Stimulated activated CD8-positive, alpha-beta memory T cell treated with anti-CD3 and anti-CD28 coated beads, Interleukin-12 subunit alpha, Interleukin-12 subunit beta, amount 100 ng/mL, for 24 hours (primary cell): ENCODE measurements at regions not wholly inside any gene's neighbourhood (a gene's known extent, or its start where the extent isn't known, plus 50 kb on each side); places are given as distances from the start of the nearest gene placed in this dataset.

Source experiments
- DNase-seq: peaks from one replicate; pipeline ENCODE4 v3.0.0-alpha.2; 2020; ENCODE audit errors: extremely low read depth

DNA sequence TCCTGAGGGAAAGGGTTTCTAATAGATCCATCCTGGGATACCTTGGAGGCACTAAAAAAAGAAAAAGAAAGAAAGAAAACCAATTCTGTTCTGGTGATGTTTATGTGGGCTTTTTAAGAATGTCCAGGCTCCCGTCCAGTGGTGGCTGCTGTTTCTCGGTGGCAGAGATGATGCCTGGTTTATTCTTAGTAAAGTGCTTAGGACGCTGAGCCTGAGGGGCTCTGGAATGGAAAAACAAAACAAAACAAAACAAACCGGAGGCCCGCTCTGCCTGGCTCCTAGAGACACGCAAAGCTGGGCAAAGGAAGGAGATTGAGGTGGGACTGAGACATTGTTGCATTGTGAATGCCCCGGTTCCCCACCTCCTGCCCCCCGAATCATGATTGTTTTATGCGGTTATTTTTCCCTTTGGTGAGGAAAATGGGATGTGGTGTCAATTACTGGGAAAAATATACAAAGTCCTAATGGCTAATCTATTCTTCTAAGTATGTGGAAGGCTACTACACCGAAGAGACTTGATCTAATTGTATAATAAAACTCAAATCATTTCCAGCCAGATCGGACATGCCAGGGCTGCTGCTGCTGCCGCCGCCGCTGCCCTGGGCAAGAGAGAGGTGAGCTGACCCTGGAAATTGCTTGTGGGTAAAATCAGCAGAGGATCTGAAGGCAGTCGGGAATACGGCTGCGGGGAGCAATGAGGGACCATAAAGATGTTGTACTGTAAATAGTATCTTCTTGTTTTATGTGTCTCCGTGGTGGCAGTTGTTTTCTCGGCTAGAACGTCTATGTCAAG lies 644.9 kb downstream of the CCDC171 start:
- DNase-seq = no peak

GRCh38 chr9:16198996-16199395 lies 646.2 kb downstream of the CCDC171 start:
- DNase-seq = no peak

DNA sequence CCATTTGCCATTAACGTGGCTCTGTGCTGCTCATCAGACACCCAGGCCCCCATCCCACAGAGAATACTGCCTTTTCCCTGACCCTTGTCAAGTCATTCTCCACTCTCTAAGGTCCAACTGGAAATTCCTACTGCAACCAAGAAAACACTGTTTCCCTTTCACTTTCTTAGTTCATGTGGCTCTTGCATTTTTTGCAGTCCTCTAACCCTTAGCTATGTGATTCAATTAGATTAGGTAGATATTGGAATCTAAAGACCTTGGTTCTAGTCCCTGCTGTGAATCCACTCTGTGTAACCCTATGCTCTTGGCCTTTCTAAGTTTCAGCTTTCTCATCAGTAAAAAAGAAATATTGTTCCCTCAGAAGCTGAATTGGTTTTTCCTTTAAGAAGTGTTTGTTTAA lies 649.4 kb downstream of the CCDC171 start:
- DNase-seq = no peak

- no peak for DNase-seq
Measured at GRCh38 chr9:16202914-16203728, 650.3 kb downstream of the CCDC171 start.

- no peak for DNase-seq
Measured at GRCh38 chr9:16203729-16204573, 651.1 kb downstream of the CCDC171 start.

- DNase-seq = no peak
Measured at GRCh38 chr9:16205455-16205854, 652.6 kb downstream of the CCDC171 start.

DNA sequence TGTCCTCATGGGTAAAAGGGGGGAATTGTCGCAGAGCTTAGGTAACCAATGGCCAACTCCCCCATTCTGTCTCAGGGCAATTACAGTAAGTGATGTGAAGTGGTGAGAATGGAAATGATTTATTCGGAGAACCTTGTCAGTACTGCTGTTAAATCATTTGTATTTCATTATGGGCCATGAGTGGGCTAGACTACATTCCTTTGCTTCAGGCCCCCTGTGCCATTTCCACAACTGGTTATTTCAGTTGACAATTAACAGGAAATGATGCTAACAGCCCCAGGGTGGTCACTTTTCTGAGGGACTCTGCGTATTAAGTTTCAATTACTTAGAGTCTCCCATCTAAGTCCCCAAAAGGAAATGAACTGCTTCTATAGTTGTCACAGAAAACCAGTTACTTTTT lies 653.7 kb downstream of the CCDC171 start:
- no peak for DNase-seq

DNA sequence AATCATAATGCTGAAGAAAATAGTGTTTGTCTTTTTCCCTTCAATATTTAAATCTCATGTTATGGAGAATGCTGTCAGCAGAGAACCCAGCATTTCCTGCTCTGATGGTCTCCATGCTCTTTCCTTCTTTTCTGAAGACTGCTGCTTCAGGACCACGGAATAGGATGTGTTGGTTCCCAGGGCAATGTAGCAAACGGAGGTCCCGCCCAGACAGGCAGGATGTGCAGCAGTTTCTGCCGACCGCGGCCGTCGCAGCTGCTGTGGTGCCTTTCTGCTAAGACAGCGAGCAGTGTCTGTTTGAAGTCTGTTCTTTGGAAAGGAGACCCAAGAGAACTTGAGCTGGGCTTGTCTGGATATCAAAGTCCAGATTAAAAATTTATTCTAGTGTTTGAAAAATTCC lies 654.3 kb downstream of the CCDC171 start:
- no peak for DNase-seq

- no peak for DNase-seq
Measured at GRCh38 chr9:16210440-16210839, 657.6 kb downstream of the CCDC171 start.

DNA sequence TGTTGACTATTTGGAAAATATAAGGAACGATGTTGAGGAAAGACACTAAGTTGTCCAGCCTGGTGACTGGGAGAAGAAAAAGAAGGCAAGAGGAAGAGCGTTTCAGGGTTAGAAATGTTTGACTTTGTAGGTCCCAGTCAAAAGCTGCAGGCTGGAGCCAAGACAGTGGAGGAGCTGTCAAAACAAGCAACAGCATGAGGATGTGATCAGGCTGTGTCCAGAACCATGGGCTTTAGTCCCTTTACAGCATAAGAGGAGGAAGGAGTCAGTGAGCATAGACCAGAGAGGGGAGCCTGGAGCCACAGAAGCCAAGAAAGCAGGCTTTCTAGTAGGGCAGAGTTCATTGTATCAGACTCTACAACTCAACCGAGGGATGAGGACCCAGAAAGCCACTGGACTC lies 658.5 kb downstream of the BNC2 start:
- DNase-seq = no peak

DNA sequence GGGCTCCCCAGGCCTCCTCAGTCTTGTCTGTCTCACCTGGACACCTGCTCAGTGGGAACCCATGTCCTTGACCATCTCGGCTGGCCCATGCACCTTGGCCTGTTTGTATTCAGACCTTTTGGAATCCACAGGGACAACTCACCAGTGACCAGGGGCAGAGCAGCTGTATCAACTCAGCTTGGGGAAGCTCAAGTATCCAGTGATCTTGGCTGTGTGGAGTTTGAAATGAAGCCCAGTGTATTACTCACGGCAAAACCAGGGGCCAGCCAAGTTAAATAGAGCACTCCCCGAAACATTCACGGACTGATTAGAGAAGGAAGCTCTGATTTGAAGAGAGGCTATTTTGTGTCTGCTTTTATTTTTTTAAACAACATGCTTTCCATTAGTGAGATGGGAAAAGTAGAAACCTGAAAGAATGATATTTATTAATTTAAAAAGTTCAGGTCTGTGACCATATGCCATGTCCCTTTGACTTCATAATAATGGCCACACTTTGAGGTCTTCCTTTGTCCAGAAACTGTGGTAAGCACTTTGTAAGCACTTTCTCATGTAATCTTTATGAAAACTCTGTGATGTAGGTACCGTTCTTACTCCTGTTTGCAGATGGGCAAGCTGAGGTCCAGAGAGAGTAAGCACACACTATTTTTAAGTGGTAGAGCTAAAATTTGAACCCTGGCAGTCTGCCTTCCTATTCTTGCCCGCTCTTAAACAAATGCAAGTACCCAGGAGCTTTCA lies 656.5 kb downstream of the BNC2 start:
- no peak for DNase-seq

GRCh38 chr9:16214677-16215352 lies 655.7 kb downstream of the BNC2 start:
- no peak for DNase-seq

GRCh38 chr9:16215353-16215680 lies 655.2 kb downstream of the BNC2 start:
- no peak for DNase-seq

- no peak for DNase-seq
Measured at GRCh38 chr9:16217943-16218701, 652.3 kb downstream of the BNC2 start.

DNA sequence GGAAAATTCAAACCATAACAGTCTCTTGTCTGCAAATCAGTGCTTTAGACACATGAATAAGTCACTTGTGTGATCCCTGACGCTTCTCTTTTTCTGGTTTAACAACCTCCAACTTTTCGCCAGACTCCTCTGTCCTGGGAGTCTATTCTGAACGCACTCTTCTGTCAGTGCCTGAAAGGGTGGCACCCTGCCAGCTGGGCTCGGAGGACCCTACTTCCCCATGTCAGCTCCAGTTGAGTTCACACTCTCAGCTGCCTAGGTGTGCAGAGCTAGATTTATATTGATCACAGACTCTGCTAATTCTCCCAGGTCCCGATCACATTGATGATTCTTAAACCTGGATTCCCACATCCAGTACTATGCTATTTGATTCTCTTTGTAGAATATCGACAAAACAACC lies 649.1 kb downstream of the BNC2 start:
- DNase-seq = no peak

DNA sequence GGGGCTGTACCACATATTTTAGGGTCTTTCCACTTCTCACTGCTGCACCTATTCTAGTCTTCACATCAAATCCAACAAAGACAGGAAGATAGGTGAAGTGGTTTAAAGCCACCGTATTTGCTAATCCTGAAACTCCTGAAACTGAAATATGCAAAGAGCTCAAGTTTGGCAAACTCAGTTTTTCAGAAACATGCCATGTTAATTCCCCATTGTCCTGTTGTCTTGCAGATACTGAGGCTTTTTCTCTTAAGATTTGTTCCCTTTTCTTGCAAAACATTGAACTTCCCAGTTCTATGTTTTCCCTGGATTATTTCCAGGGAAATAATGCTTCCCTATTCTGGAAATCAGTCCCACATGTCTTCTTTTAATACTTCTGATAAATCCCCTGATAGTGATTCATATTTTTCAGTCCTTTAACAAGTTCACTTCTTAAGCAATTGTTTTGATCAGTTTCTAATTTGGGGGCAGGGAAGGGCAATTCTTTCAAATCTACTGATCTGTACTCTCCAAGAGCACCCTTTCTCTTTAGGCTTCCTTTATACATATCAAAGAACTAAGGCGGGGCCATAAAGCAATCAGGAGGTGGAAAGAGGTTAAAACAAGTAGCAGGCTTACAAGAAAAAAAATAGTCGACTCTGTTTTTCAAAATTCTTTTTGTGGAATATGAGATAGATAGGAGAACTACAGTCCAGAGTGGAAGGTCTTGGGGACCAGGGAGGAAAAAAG lies 648.5 kb downstream of the BNC2 start:
- no peak for DNase-seq

DNA sequence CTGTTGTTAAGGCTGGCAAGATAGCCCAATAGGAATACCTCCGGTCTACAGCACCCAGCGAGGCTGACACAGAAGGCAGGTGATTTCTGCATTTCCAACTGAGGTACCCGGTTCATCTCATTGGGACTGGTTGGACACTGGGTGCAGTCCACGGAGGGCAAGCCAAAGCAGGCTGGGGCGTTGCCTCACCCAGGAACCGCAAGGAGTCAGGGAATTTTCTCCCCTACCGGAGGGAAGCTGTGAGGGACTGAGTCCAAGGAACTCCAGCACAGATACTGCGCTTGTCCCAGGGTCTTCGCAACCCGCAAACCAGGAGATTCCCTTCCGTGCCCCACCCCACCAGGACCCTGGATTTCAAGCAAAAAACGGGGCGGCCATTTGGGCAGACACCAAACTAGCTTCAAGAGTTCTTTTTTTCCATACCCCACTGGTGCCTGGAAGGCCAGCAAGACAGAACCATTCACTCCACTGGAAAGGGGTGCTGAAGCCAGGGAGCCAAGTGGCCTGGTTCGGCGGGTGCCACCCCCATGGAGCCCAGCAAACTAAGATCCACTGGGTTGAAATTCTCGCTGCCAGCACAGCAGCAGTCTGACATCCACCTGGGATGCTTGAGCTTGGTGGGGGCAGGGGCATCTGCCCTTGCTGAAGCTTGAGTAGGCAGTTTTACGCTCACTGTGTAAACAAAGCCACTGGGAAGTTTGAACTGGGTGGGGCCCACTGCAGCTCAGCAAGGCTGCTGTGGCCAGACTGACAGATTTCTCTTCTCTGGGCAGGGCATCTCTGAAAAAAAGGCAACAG lies 647.2 kb downstream of the BNC2 start:
- no peak for DNase-seq

DNA sequence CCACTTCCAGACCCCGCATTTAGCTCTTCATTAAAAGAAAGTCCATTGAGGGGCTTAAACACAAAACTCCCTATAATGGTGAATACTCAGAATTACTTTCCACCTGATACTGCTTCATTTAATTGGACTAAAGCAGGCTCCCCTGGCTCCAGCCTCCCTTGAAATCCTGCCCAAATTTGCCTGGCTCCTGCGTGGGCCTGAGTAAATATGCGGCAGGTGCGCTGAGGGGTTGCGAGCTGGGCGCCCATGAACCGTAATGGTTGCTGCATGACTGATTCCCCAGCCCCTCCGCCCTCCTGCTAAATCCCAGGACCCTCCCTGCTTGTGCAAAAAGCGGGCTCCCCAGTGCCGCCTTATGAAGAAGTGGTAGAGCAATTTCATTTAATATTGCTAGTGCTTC lies 639.7 kb downstream of the BNC2 start:
- DNase-seq = no peak

- no peak for DNase-seq
Measured at GRCh38 chr9:16236311-16236710, 634.2 kb downstream of the BNC2 start.
